Tibial artery (tissue), 4 donors: ENCODE measurements at regions not wholly inside any gene's neighbourhood (a gene's known extent, or its start where the extent isn't known, plus 50 kb on each side); places are given as distances from the start of the nearest gene placed in this dataset.

Experiments
- DNase-seq, 2 donors: peaks; one replicate each; pipeline ENCODE4 v3.0.0-alpha.2; 2019
- H3K27ac ChIP-seq, 2 donors: fragments of 200-600 bp; sonication (generic) in 1 of 2; 1 replicate in 1 of 2; 2 replicates in 1 of 2; pipeline ENCODE4 v1.5.1; 2018 to 2019; ENCODE audit warnings: mild to moderate bottlenecking in 1 of 2
- H3K27me3 ChIP-seq, 2 donors: fragments of 200-600 bp; sonication (generic) in 1 of 2; one replicate each; pipeline versions ENCODE4 v1.5.1 to v1.6.0; 2016 to 2019
- H3K36me3 ChIP-seq, 3 donors: fragments of 200-600 bp; sonication (generic) in 2 of 3; one replicate each; pipeline ENCODE4 v1.5.1; 2016 to 2019; ENCODE audit warnings: mild to moderate bottlenecking in 2 of 3
- H3K4me1 ChIP-seq, 4 donors: fragments of 200-600 bp; sonication (generic) in 2 of 4; 1 replicate in 3 of 4; 2 replicates in 1 of 4; pipeline ENCODE4 v1.5.1; 2016 to 2019
- H3K4me3 ChIP-seq, 2 donors: fragments of 200-600 bp; sonication (generic) in 1 of 2; 1 replicate in 1 of 2; 2 replicates in 1 of 2; pipeline ENCODE4 v1.5.1; 2018 to 2019; ENCODE audit warnings: mild to moderate bottlenecking in 2 of 2
- H3K9me3 ChIP-seq, 3 donors: fragments of 200-600 bp; sonication (generic) in 1 of 3; one replicate each; pipeline ENCODE4 v1.5.1; 2016 to 2019
- CTCF ChIP-seq, 2 experiments: fragments of 200-600 bp in 1 of 2; fragments of 450-650 bp in 1 of 2; IDR thresholded peaks; one replicate each; pipeline ENCODE4 v1.5.1; 2017 to 2019; ENCODE audit warnings: antibody characterized with exemption in 2 of 2, mild to moderate bottlenecking in 1 of 2, moderate library complexity in 1 of 2
- intact Hi-C: fragments of 100-400 bp; cut with DNase I; formaldehyde crosslinking; loops from one replicate; pipeline ENCODE4 v1.15.0; 2023; ENCODE audit warnings: low total_unique reads

GRCh38 chr18:10336749-10337350 is 117.6 kb upstream of the APCDD1 start:
- Histone ChIP-seq H3K36me3 (no peaks in the 10 kb centered on the region), H3K27me3 (no peaks in the 10 kb centered on the region), H3K27ac (no peak overlapping the region), H3K4me1 (no peaks in the 10 kb centered on the region), H3K4me3 (no peak overlapping the region), H3K9me3 (no peaks in the 10 kb centered on the region)
- no peak for TF ChIP-seq CTCF (IDR thresholded peaks at IDR 0.05)
- intact Hi-C loops, result no loop called here
- no peak for DNase-seq

- no peaks in the 10 kb centered on the region for H3K36me3 ChIP-seq
- H3K4me3 ChIP-seq, result no peak overlapping the region
- H3K27me3 ChIP-seq, result no peaks in the 10 kb centered on the region
- H3K27ac ChIP-seq, result no peak overlapping the region
- intact Hi-C loops, result no loop called here
- DNase-seq, result no peak
- no peaks in the 10 kb centered on the region for H3K9me3 ChIP-seq
- no peak for TF ChIP-seq CTCF (IDR thresholded peaks at IDR 0.05)
- H3K4me1 ChIP-seq, result no peaks in the 10 kb centered on the region
Measured at GRCh38 chr18:10340821-10341220, 113.6 kb upstream of the APCDD1 start.

GRCh38 chr18:10343778-10344177 is 110.7 kb upstream of the APCDD1 start:
- no peak for TF ChIP-seq CTCF (IDR thresholded peaks at IDR 0.05)
- Histone ChIP-seq H3K27ac (no peak overlapping the region), H3K9me3 (no peaks in the 10 kb centered on the region), H3K4me1 (no peaks in the 10 kb centered on the region), H3K27me3 (no peaks in the 10 kb centered on the region), H3K36me3 (no peaks in the 10 kb centered on the region), H3K4me3 (no peak overlapping the region)
- DNase-seq, result no peak
- intact Hi-C loops, result no loop called here

GRCh38 chr18:10346749-10347415 is 107.6 kb upstream of the APCDD1 start:
- intact Hi-C loops, result no loop called here
- Histone ChIP-seq H3K4me3 (no peak overlapping the region), H3K27ac (no peak overlapping the region), H3K36me3 (no peaks in the 10 kb centered on the region), H3K4me1 (no peaks in the 10 kb centered on the region), H3K9me3 (no peaks in the 10 kb centered on the region), H3K27me3 (no peaks in the 10 kb centered on the region)
- TF ChIP-seq CTCF (IDR thresholded peaks at IDR 0.05), result no peak
- no peak for DNase-seq

GRCh38 chr18:10349561-10349960 is 104.9 kb upstream of the APCDD1 start:
- H3K36me3 ChIP-seq, result no peaks in the 10 kb centered on the region
- DNase-seq, result no peak

More at GRCh38 chr18:10349561-10349960, 104.9 kb upstream of the APCDD1 start:
- Histone ChIP-seq H3K4me3 (no peak overlapping the region), H3K27me3 (no peaks in the 10 kb centered on the region), H3K27ac (no peak overlapping the region), H3K4me1 (peaks cover 0 to 13% (median 7%) of the 10 kb centered on the region in 4 donors), H3K9me3 (no peaks in the 10 kb centered on the region)
- no peak for TF ChIP-seq CTCF (IDR thresholded peaks at IDR 0.05)
- intact Hi-C loops, result no loop called here
